HS-5 (cell line): ENCODE measurements at regions not wholly inside any gene's neighbourhood (a gene's known extent, or its start where the extent isn't known, plus 50 kb on each side); places are given as distances from the start of the nearest gene placed in this dataset.

Experiments
- DNase-seq: peaks from one replicate; pipeline ENCODE4 v3.0.0-alpha.2; 2012; ENCODE audit warnings: low read depth

GRCh38 chr16:77662246-77662645 lies 60.1 kb upstream of the NUDT7 start:
- DNase-seq: no peak

GRCh38 chr16:77663711-77664110 lies 58.6 kb upstream of the NUDT7 start:
- DNase-seq: no peak

- no peak for DNase-seq
These were observed 55.5 kb upstream of the NUDT7 start for GRCh38 chr16:77666771-77667170.

- DNase-seq: no peak
These were observed 54.1 kb upstream of the NUDT7 start for GRCh38 chr16:77668201-77668600.

- no peak for DNase-seq
These were observed 53.3 kb upstream of the NUDT7 start for GRCh38 chr16:77669057-77669456.
